Liver (tissue), 3 donors: ENCODE measurements at regions not wholly inside any gene's neighbourhood (a gene's known extent, or its start where the extent isn't known, plus 50 kb on each side); places are given as distances from the start of the nearest gene placed in this dataset.

ENCODE experiments used
- EGR1 ChIP-seq, 2 donors: IDR thresholded peaks; 2 replicates each; pipeline ENCODE4 v1.6.1; 2016 to 2018; ENCODE audit warnings: antibody characterized with exemption in 2 of 2, low read depth in 2 of 2
- GABPA ChIP-seq, 2 donors: IDR thresholded peaks in 1 of 2; conservative IDR thresholded peaks in 1 of 2; 2 replicates each; pipeline ENCODE4 v1.6.1; 2016; ENCODE audit warnings: antibody characterized with exemption in 2 of 2, mild to moderate bottlenecking in 1 of 2, moderate library complexity in 1 of 2
- HNF4G ChIP-seq: IDR thresholded peaks from 2 replicates; pipeline ENCODE4 v1.6.1; 2016; ENCODE audit warnings: antibody characterized with exemption
- JUND ChIP-seq, 2 donors: IDR thresholded peaks; 2 replicates each; pipeline ENCODE4 v1.6.1; 2016; ENCODE audit warnings: antibody characterized with exemption in 2 of 2
- RAD21 ChIP-seq, 2 donors: IDR thresholded peaks; 2 replicates each; pipeline ENCODE4 v1.6.1; 2016; ENCODE audit warnings: antibody characterized with exemption in 2 of 2, mild to moderate bottlenecking in 2 of 2
- SP1 ChIP-seq: IDR thresholded peaks from 2 replicates; pipeline ENCODE4 v1.6.1; 2018; ENCODE audit warnings: antibody characterized with exemption, mild to moderate bottlenecking
- TAF1 ChIP-seq: conservative IDR thresholded peaks from 2 replicates; pipeline ENCODE4 v1.6.1; 2016; ENCODE audit warnings: antibody characterized with exemption, mild to moderate bottlenecking
- TF ChIP-seq, protein P1 (sequence below): fragments of 150-350 bp; IDR thresholded peaks from 2 replicates; pipeline ENCODE4 v1.5.1; 2017; ENCODE audit warnings: improper control_type of control experiment, low read depth, low read length; ENCODE audit not compliant: missing input control
- TF ChIP-seq, protein P2 (sequence below): IDR thresholded peaks from 2 replicates; pipeline ENCODE4 v1.6.1; 2016; ENCODE audit warnings: antibody characterized with exemption
- TF ChIP-seq, protein P3 (sequence below): IDR thresholded peaks from 2 replicates; pipeline ENCODE4 v1.6.1; 2016; ENCODE audit warnings: antibody characterized with exemption
- donor health status: healthy.
- donor health status: healthy.

DNA sequence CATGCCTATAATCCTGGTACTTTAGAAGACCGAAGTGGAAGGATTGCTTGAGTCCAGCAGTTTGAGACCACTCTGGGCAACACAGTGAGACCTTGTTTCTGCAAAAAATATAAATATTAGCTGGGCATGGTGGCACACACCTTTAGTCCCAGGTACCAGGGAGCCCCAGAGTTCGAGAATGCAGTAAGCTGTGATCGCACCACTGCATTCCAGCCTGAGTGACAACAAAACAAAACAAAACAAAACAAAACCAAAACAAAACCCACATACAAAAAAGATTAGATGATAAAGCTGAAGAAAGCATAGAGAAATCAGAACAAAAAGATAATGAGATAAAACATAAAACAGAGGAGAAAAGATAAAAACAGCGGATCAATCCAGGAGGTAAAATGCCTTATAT, 62.1 kb downstream of the TCF20 start:
- no peak for TF ChIP-seq JUND (IDR thresholded peaks at IDR 0.05)
- TF ChIP-seq, protein P1, sequence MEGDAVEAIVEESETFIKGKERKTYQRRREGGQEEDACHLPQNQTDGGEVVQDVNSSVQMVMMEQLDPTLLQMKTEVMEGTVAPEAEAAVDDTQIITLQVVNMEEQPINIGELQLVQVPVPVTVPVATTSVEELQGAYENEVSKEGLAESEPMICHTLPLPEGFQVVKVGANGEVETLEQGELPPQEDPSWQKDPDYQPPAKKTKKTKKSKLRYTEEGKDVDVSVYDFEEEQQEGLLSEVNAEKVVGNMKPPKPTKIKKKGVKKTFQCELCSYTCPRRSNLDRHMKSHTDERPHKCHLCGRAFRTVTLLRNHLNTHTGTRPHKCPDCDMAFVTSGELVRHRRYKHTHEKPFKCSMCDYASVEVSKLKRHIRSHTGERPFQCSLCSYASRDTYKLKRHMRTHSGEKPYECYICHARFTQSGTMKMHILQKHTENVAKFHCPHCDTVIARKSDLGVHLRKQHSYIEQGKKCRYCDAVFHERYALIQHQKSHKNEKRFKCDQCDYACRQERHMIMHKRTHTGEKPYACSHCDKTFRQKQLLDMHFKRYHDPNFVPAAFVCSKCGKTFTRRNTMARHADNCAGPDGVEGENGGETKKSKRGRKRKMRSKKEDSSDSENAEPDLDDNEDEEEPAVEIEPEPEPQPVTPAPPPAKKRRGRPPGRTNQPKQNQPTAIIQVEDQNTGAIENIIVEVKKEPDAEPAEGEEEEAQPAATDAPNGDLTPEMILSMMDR = no peak
- no peak for TF ChIP-seq GABPA (IDR thresholded peaks at IDR 0.05 in 1 of 2, conservative IDR thresholded peaks at IDR 0.05 in 1 of 2)
- TF ChIP-seq RAD21 (IDR thresholded peaks at IDR 0.05) = no peak
- TF ChIP-seq, protein P2, sequence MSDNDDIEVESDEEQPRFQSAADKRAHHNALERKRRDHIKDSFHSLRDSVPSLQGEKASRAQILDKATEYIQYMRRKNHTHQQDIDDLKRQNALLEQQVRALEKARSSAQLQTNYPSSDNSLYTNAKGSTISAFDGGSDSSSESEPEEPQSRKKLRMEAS = no peak
- TF ChIP-seq HNF4G = no peak
- TF ChIP-seq EGR1 (IDR thresholded peaks at IDR 0.05; ENCODE audit: low read depth in 2 of 2) = no peak
- TF ChIP-seq, protein P3, sequence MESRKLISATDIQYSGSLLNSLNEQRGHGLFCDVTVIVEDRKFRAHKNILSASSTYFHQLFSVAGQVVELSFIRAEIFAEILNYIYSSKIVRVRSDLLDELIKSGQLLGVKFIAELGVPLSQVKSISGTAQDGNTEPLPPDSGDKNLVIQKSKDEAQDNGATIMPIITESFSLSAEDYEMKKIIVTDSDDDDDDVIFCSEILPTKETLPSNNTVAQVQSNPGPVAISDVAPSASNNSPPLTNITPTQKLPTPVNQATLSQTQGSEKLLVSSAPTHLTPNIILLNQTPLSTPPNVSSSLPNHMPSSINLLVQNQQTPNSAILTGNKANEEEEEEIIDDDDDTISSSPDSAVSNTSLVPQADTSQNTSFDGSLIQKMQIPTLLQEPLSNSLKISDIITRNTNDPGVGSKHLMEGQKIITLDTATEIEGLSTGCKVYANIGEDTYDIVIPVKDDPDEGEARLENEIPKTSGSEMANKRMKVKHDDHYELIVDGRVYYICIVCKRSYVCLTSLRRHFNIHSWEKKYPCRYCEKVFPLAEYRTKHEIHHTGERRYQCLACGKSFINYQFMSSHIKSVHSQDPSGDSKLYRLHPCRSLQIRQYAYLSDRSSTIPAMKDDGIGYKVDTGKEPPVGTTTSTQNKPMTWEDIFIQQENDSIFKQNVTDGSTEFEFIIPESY = no peak
- TF ChIP-seq SP1 = no peak
- TF ChIP-seq TAF1 = no peak
